Activated T-helper 2 cell treated with anti-CD3 and anti-CD28 coated beads, Interferon-gamma antibody, Interleukin-2, Interleukin-4, amounts not matched to agents 10 μg/mL and 5 μg/mL and 100 μg/mL, durations not matched to agents 14 hours and 24 hours and 36 hours (primary cell): ENCODE measurements at regions not wholly inside any gene's neighbourhood (a gene's known extent, or its start where the extent isn't known, plus 50 kb on each side); places are given as distances from the start of the nearest gene placed in this dataset.
"Not testable (repeated sequence)": the region's sequence is repeated elsewhere in the genome, so short reads cannot be mapped to it uniquely, and the experiment has no call there.

Experiments used
- DNase-seq: peaks from one replicate; pipeline ENCODE4 v3.0.0; 2021; ENCODE audit warnings: low spot score
- H3K27ac Mint-ChIP-seq: one replicate; pipeline ENCODE4 v1.8.0; 2021; ENCODE audit warnings: mixed read lengths
- H3K27me3 Mint-ChIP-seq: one replicate; pipeline ENCODE4 v1.8.0; 2021; ENCODE audit warnings: low read depth, mixed read lengths
- H3K36me3 Mint-ChIP-seq: one replicate; pipeline ENCODE4 v1.8.0; 2021; ENCODE audit warnings: low read depth, mixed read lengths
- H3K4me1 Mint-ChIP-seq: one replicate; pipeline ENCODE4 v1.8.0; 2021; ENCODE audit warnings: low read depth, mixed read lengths
- H3K4me3 Mint-ChIP-seq: one replicate; pipeline ENCODE4 v1.8.0; 2021; ENCODE audit warnings: low read depth, mild to moderate bottlenecking, moderate library complexity, mixed read lengths
- H3K9me3 Mint-ChIP-seq: one replicate; pipeline ENCODE4 v1.8.0; 2021; ENCODE audit warnings: mixed read lengths
- intact Hi-C: fragments of 100-400 bp; cut with micrococcal nuclease; formaldehyde crosslinking; loops from one replicate; pipeline ENCODE4 v1.15.1; 2023

- Mint-ChIP-seq H3K36me3 (no peaks in the 10 kb centered on the region), H3K27ac (no peak overlapping the region), H3K4me1 (no peaks in the 10 kb centered on the region), H3K9me3 (no peaks in the 10 kb centered on the region), H3K4me3 (no peak overlapping the region), H3K27me3 (no peaks in the 10 kb centered on the region)
- DNase-seq, result no peak
- intact Hi-C loops, result no loop called here
Measured at GRCh38 chr4:72786401-72786990, 217.5 kb upstream of the ADAMTS3 start.

GRCh38 chr4:72779241-72779640 lies 210.2 kb upstream of the ADAMTS3 start:
- intact Hi-C loops, result no loop called here
- H3K4me1 Mint-ChIP-seq, result no peaks in the 10 kb centered on the region
- H3K36me3 Mint-ChIP-seq, result no peaks in the 10 kb centered on the region
- no peak overlapping the region for H3K4me3 Mint-ChIP-seq
- DNase-seq, result no peak
- H3K9me3 Mint-ChIP-seq, result peaks cover 4% of the 10 kb centered on the region
- no peaks in the 10 kb centered on the region for H3K27me3 Mint-ChIP-seq
- H3K27ac Mint-ChIP-seq, result no peak overlapping the region

GRCh38 chr4:72777436-72777835 lies 208.4 kb upstream of the ADAMTS3 start:
- Mint-ChIP-seq H3K27me3 (no peaks in the 10 kb centered on the region), H3K4me3 (no peak overlapping the region), H3K36me3 (no peaks in the 10 kb centered on the region), H3K27ac (no peak overlapping the region), H3K9me3 (peaks cover 4% of the 10 kb centered on the region), H3K4me1 (no peaks in the 10 kb centered on the region)
- intact Hi-C loops, result no loop called here
- no peak for DNase-seq

GRCh38 chr4:72770708-72771107 lies 201.7 kb upstream of the ADAMTS3 start:
- H3K4me3 Mint-ChIP-seq, result no peak overlapping the region
- H3K27me3 Mint-ChIP-seq, result no peaks in the 10 kb centered on the region
- no peaks in the 10 kb centered on the region for H3K36me3 Mint-ChIP-seq
- intact Hi-C loops, result no loop called here
- no peaks in the 10 kb centered on the region for H3K9me3 Mint-ChIP-seq
- no peak for DNase-seq
- no peaks in the 10 kb centered on the region for H3K4me1 Mint-ChIP-seq
- H3K27ac Mint-ChIP-seq, result no peak overlapping the region

- no peak for DNase-seq
- Mint-ChIP-seq H3K27ac (no peak overlapping the region), H3K4me3 (no peak overlapping the region), H3K9me3 (no peaks in the 10 kb centered on the region), H3K4me1 (no peaks in the 10 kb centered on the region), H3K36me3 (no peaks in the 10 kb centered on the region), H3K27me3 (no peaks in the 10 kb centered on the region)
- intact Hi-C loops, result no loop called here
Measured at GRCh38 chr4:72768364-72768763, 199.3 kb upstream of the ADAMTS3 start.

- H3K27me3 Mint-ChIP-seq, result no peaks in the 10 kb centered on the region
- no peaks in the 10 kb centered on the region for H3K4me1 Mint-ChIP-seq
- H3K36me3 Mint-ChIP-seq, result no peaks in the 10 kb centered on the region
- no peak for DNase-seq
- intact Hi-C loops, result no loop called here
- H3K4me3 Mint-ChIP-seq, result no peak overlapping the region
- H3K27ac Mint-ChIP-seq, result no peak overlapping the region
- no peaks in the 10 kb centered on the region for H3K9me3 Mint-ChIP-seq
Measured at GRCh38 chr4:72767618-72768302, 198.7 kb upstream of the ADAMTS3 start.

- H3K9me3 Mint-ChIP-seq, H3K4me1 Mint-ChIP-seq, H3K27ac Mint-ChIP-seq, H3K27me3 Mint-ChIP-seq, intact Hi-C loops, H3K4me3 Mint-ChIP-seq, DNase-seq, H3K36me3 Mint-ChIP-seq: not testable (repeated sequence)
Measured at GRCh38 chr4:72765788-72766187, 196.8 kb upstream of the ADAMTS3 start.

- no peak for DNase-seq
- H3K4me1 Mint-ChIP-seq, result no peaks in the 10 kb centered on the region
- H3K4me3 Mint-ChIP-seq, result no peak overlapping the region
- intact Hi-C loops, result no loop called here
- no peaks in the 10 kb centered on the region for H3K27me3 Mint-ChIP-seq
- H3K36me3 Mint-ChIP-seq, result no peaks in the 10 kb centered on the region
- no peaks in the 10 kb centered on the region for H3K9me3 Mint-ChIP-seq
- H3K27ac Mint-ChIP-seq, result no peak overlapping the region
Measured at GRCh38 chr4:72761368-72762038, 192.5 kb upstream of the ADAMTS3 start.

- H3K4me3 Mint-ChIP-seq, H3K27me3 Mint-ChIP-seq, H3K27ac Mint-ChIP-seq, H3K4me1 Mint-ChIP-seq, DNase-seq, intact Hi-C loops, H3K36me3 Mint-ChIP-seq: not testable (repeated sequence)
- peaks cover 35% of the 10 kb centered on the region for H3K9me3 Mint-ChIP-seq
Measured at GRCh38 chr4:72753414-72753813, 184.4 kb upstream of the ADAMTS3 start.

- no peak overlapping the region for H3K4me3 Mint-ChIP-seq
- no peak for DNase-seq
- no peaks in the 10 kb centered on the region for H3K4me1 Mint-ChIP-seq
- no peak overlapping the region for H3K27ac Mint-ChIP-seq
- H3K27me3 Mint-ChIP-seq, result no peaks in the 10 kb centered on the region
- intact Hi-C loops, result no loop called here
- H3K9me3 Mint-ChIP-seq, result no peaks in the 10 kb centered on the region
- H3K36me3 Mint-ChIP-seq, result no peaks in the 10 kb centered on the region
Measured at GRCh38 chr4:72744103-72744725, 175.2 kb upstream of the ADAMTS3 start.

GRCh38 chr4:72743078-72743477 lies 174.1 kb upstream of the ADAMTS3 start:
- no peak overlapping the region for H3K4me3 Mint-ChIP-seq
- no peaks in the 10 kb centered on the region for H3K27me3 Mint-ChIP-seq
- no peaks in the 10 kb centered on the region for H3K4me1 Mint-ChIP-seq
- intact Hi-C loops, result no loop called here
- no peaks in the 10 kb centered on the region for H3K36me3 Mint-ChIP-seq
- H3K9me3 Mint-ChIP-seq, result no peaks in the 10 kb centered on the region
- no peak for DNase-seq
- H3K27ac Mint-ChIP-seq, result no peak overlapping the region

- DNase-seq, result no peak
- no peaks in the 10 kb centered on the region for H3K4me1 Mint-ChIP-seq
- no peak overlapping the region for H3K27ac Mint-ChIP-seq
- intact Hi-C loops, result no loop called here
- H3K27me3 Mint-ChIP-seq, result no peaks in the 10 kb centered on the region
- H3K4me3 Mint-ChIP-seq, result no peak overlapping the region
- no peaks in the 10 kb centered on the region for H3K9me3 Mint-ChIP-seq
- no peaks in the 10 kb centered on the region for H3K36me3 Mint-ChIP-seq
Measured at GRCh38 chr4:72715299-72715698, 146.3 kb upstream of the ADAMTS3 start.
